IMR-90 (cell line): ENCODE measurements at regions not wholly inside any gene's neighbourhood (a gene's known extent, or its start where the extent isn't known, plus 50 kb on each side); places are given as distances from the start of the nearest gene placed in this dataset.

Source experiments
- ATAC-seq: fragments of 200-7000 bp; cut with Tn5 transposase; 2 replicates; pipeline ENCODE4 v1.9.1; 2020; ENCODE audit warnings: low read depth, mild to moderate bottlenecking, moderate library complexity
- BruUV-seq: library from RNA; stranded (reverse); fragments of 400-500 nt; replicated peaks from 2 replicates; lab custom pipeline; 2021; lab: Mats Ljungman, UMichigan
- CTCF ChIA-PET: fragments of 300-600 bp; formaldehyde crosslinking; extraction: SDS; loops from one replicate; lab custom pipeline; 2021; ENCODE audit warnings: antibody characterized with exemption; lab: Yijun Ruan, JAX
- POLR2A ChIA-PET: fragments of 300-600 bp; sonication (Branson Sonifier 250); formaldehyde crosslinking; loops from one replicate; lab custom pipeline; 2022; ENCODE audit warnings: antibody characterized with exemption; ENCODE audit not compliant: unreplicated experiment; lab: Charles Lee
- DNase-seq: peaks from one replicate; pipeline ENCODE4 v3.0.0; 2013
- H2AFZ ChIP-seq: replicated peaks from 2 replicates; pipeline ENCODE3; 2013; ENCODE audit warnings: low read length, mild to moderate bottlenecking; ENCODE audit not compliant: poor library complexity
- H2AK5ac ChIP-seq: 2 replicates; pipeline ENCODE4 v1.6.1; 2013; ENCODE audit warnings: low read depth, low read length, inconsistent platforms
- H2AK9ac ChIP-seq: replicated peaks from 2 replicates; pipeline ENCODE3; 2013; ENCODE audit warnings: mild to moderate bottlenecking, low read depth, low read length, moderate library complexity; ENCODE audit not compliant: poor library complexity
- H2BK120ac ChIP-seq: 2 replicates; pipeline ENCODE4 v1.6.1; 2013; ENCODE audit warnings: low read depth, low read length, inconsistent platforms
- H2BK15ac ChIP-seq: 3 replicates; pipeline ENCODE4 v1.6.1; 2013; ENCODE audit warnings: low read depth, low read length, inconsistent platforms
- H2BK20ac ChIP-seq: 2 replicates; pipeline ENCODE4 v1.6.1; 2013; ENCODE audit warnings: low read depth, mild to moderate bottlenecking, inconsistent platforms, low read length, moderate library complexity
- H2BK5ac ChIP-seq: 2 replicates; pipeline ENCODE4 v1.6.1; 2013; ENCODE audit warnings: mild to moderate bottlenecking, low read depth, low read length, inconsistent platforms; ENCODE audit not compliant: poor library complexity, severe bottlenecking
- H3K14ac ChIP-seq: replicated peaks from 2 replicates; pipeline ENCODE4 v1.6.1; 2013; ENCODE audit warnings: low read depth, low read length, inconsistent platforms
- H3K18ac ChIP-seq: 2 replicates; pipeline ENCODE4 v1.6.1; 2013; ENCODE audit warnings: low read depth, low read length, control low read depth
- H3K23ac ChIP-seq: 2 replicates; pipeline ENCODE4 v1.6.1; 2013; ENCODE audit warnings: low read depth, low read length, inconsistent platforms
- H3K27ac ChIP-seq: 2 replicates; pipeline ENCODE4 v1.5.1; 2013; ENCODE audit warnings: mild to moderate bottlenecking, control low read depth, low read length; ENCODE audit not compliant: insufficient read depth
- H3K27me3 ChIP-seq: 2 replicates; pipeline ENCODE4 v1.6.1; 2013; ENCODE audit warnings: low read length; ENCODE audit not compliant: control insufficient read depth, insufficient read depth
- H3K36me3 ChIP-seq: 2 replicates; pipeline ENCODE4 v1.6.1; 2013; ENCODE audit warnings: low read length, mixed read lengths; ENCODE audit not compliant: control insufficient read depth, insufficient read depth
- H3K4ac ChIP-seq: 2 replicates; pipeline ENCODE4 v1.6.1; 2013; ENCODE audit warnings: low read depth, low read length, inconsistent platforms
- H3K4me1 ChIP-seq: 2 replicates; pipeline ENCODE4 v1.6.1; 2013; ENCODE audit warnings: low read length, mixed read lengths; ENCODE audit not compliant: control insufficient read depth, insufficient read depth
- H3K4me2 ChIP-seq: 2 replicates; pipeline ENCODE4 v1.6.1; 2013; ENCODE audit warnings: low read depth, mild to moderate bottlenecking, control low read depth, low read length, moderate library complexity
- H3K4me3 ChIP-seq: 2 replicates; pipeline ENCODE4 v1.5.1; 2013; ENCODE audit warnings: low read depth, mild to moderate bottlenecking, control low read depth, low read length, moderate library complexity; ENCODE audit not compliant: insufficient read depth
- H3K56ac ChIP-seq: 2 replicates; pipeline ENCODE4 v1.6.1; 2013; ENCODE audit warnings: low read length, inconsistent platforms; ENCODE audit not compliant: insufficient read depth; ENCODE audit errors: extremely low read depth
- H3K79me1 ChIP-seq, 2 experiments: 2 replicates each; pipeline ENCODE4 v1.6.1; 2013; ENCODE audit warnings: low read length in 2 of 2, inconsistent platforms in 1 of 2, low read depth in 1 of 2
- H3K9ac ChIP-seq: 2 replicates; pipeline ENCODE4 v1.6.1; 2013; ENCODE audit warnings: low read depth, low read length, control low read depth
- H3K9me1 ChIP-seq: 2 replicates; pipeline ENCODE4 v1.6.1; 2013; ENCODE audit warnings: low read length, inconsistent platforms; ENCODE audit not compliant: insufficient read depth
- H3K9me3 ChIP-seq: 2 replicates; pipeline ENCODE4 v1.6.1; 2013; ENCODE audit warnings: low read length; ENCODE audit not compliant: control insufficient read depth, insufficient read depth
- H4K20me1 ChIP-seq: 2 replicates; pipeline ENCODE4 v1.6.1; 2013; ENCODE audit warnings: low read length, inconsistent platforms; ENCODE audit not compliant: insufficient read depth
- H4K5ac ChIP-seq: 2 replicates; pipeline ENCODE4 v1.6.1; 2013; ENCODE audit warnings: mild to moderate bottlenecking, low read depth, low read length, control low read depth
- H4K8ac ChIP-seq, 2 experiments: 2 replicates each; pipeline ENCODE4 v1.6.1; 2013; ENCODE audit warnings: low read depth in 2 of 2, low read length in 2 of 2, control low read depth in 1 of 2, inconsistent platforms in 1 of 2
- H4K91ac ChIP-seq: 2 replicates; pipeline ENCODE4 v1.6.1; 2013; ENCODE audit warnings: low read depth, low read length, inconsistent platforms; ENCODE audit not compliant: insufficient read depth
- ELK1 ChIP-seq: fragments of 150-350 bp; IDR thresholded peaks from 2 replicates; pipeline ENCODE4 v1.6.1; 2016; ENCODE audit warnings: low read depth, mild to moderate bottlenecking, low read length, moderate library complexity, borderline replicate concordance
- FOS ChIP-seq: fragments of 150-350 bp; IDR thresholded peaks from 2 replicates; pipeline ENCODE4 v1.6.1; 2016; ENCODE audit warnings: low read depth, low read length
- MAFK ChIP-seq: IDR thresholded peaks from 2 replicates; pipeline ENCODE4 v1.6.1; 2012; ENCODE audit warnings: low read depth, low read length, improper control_type of control experiment
- MAZ ChIP-seq: IDR thresholded peaks from 2 replicates; pipeline ENCODE4 v1.6.1; 2012; ENCODE audit warnings: low read depth, mild to moderate bottlenecking, low read length, improper control_type of control experiment, moderate library complexity, borderline replicate concordance
- MXI1 ChIP-seq: IDR thresholded peaks from 2 replicates; pipeline ENCODE4 v1.6.1; 2012; ENCODE audit warnings: low read depth, mild to moderate bottlenecking, low read length, moderate library complexity, borderline replicate concordance
- NFE2L2 ChIP-seq: fragments of 150-350 bp; IDR thresholded peaks from 2 replicates; pipeline ENCODE4 v1.6.1; 2016; ENCODE audit warnings: low read depth, mild to moderate bottlenecking, low read length
- POLR2A ChIP-seq: IDR thresholded peaks from 2 replicates; pipeline ENCODE4 v1.6.1; 2012; ENCODE audit warnings: mild to moderate bottlenecking, low read depth, low read length
- RAD21 ChIP-seq: IDR thresholded peaks from 2 replicates; pipeline ENCODE4 v1.6.1; 2012; ENCODE audit warnings: low read length, improper control_type of control experiment
- RCOR1 ChIP-seq: IDR thresholded peaks from 2 replicates; pipeline ENCODE4 v1.6.1; 2012; ENCODE audit warnings: mild to moderate bottlenecking, low read length, improper control_type of control experiment; ENCODE audit not compliant: insufficient replicate concordance
- RFX5 ChIP-seq: IDR thresholded peaks from 2 replicates; pipeline ENCODE4 v1.8.0; 2012; ENCODE audit warnings: low read depth, mild to moderate bottlenecking, low read length, moderate library complexity
- SMC3 ChIP-seq: fragments of 150-350 bp; IDR thresholded peaks from 2 replicates; pipeline ENCODE4 v1.6.1; 2016; ENCODE audit warnings: low read depth, mild to moderate bottlenecking, antibody characterized with exemption, low read length, moderate library complexity
- WGBS, 2 experiments: methylation state at CpG; one replicate each; pipeline versions ENCODE4 v1.1.5 to v1.1.7; 2013; ENCODE audit warnings: missing lambda C conversion rate in 2 of 2; ENCODE audit not compliant: insufficient read length in 1 of 2; ENCODE audit errors: extremely low coverage in 2 of 2; 5-methylcytosine and 5-hydroxymethylcytosine counted together
- dilution Hi-C: fragments of 300-500 bp; cut with HindIII; formaldehyde crosslinking; loops from one replicate; pipeline ENCODE4 v1.14.3; 2018; ENCODE audit warnings: low sequenced_read_pairs; ENCODE audit not compliant: unreplicated experiment
- in situ Hi-C: fragments of 300-500 bp; cut with MboI; formaldehyde crosslinking; loops from 3 replicates; pipeline ENCODE4 v1.14.3; 2019; ENCODE audit warnings: low sequenced_read_pairs, inconsistent platforms, mixed read lengths
- intact Hi-C: fragments of 100-400 bp; cut with micrococcal nuclease; formaldehyde crosslinking; loops from 2 replicates; pipeline ENCODE4 v1.10.0; 2022
- TF ChIP-seq, protein P1 (sequence below): conservative IDR thresholded peaks from 2 replicates; pipeline ENCODE4 v1.5.1; 2012; ENCODE audit warnings: mild to moderate bottlenecking, low read depth, low read length, improper control_type of control experiment
- TF ChIP-seq, protein P2 (sequence below): fragments of 150-350 bp; IDR thresholded peaks from 2 replicates; pipeline ENCODE4 v1.6.1; 2017; ENCODE audit warnings: mild to moderate bottlenecking, antibody characterized with exemption, low read length, low read depth

GRCh38 chr3:32056559-32057290 lies 49.7 kb upstream of the GPD1L start:
- H2BK15ac ChIP-seq, result no peak overlapping the region
- no CpG with 5 or more reads among the region's 5 CpGs for WGBS, 2 experiments
- H4K8ac ChIP-seq, result no peak overlapping the region
- H3K9me3 ChIP-seq, result no peaks in the 10 kb centered on the region
- in situ Hi-C loops (no loop called here), intact Hi-C loops (no loop called here), dilution Hi-C loops (no loop called here)
- no peak overlapping the region for H3K27ac ChIP-seq
- H2BK20ac ChIP-seq, result no peak overlapping the region
- no peak overlapping the region for H3K4ac ChIP-seq
- no peak overlapping the region for H2AK9ac ChIP-seq
- H3K36me3 ChIP-seq, result no peaks in the 10 kb centered on the region
- ChIA-PET POLR2A (no interaction called here), CTCF (no interaction called here)
- no peak overlapping the region for H2BK5ac ChIP-seq
- H3K23ac ChIP-seq, result no peak overlapping the region
- H3K4me2 ChIP-seq, result no peak overlapping the region
- no peaks in the 10 kb centered on the region for H3K4me1 ChIP-seq
- TF ChIP-seq FOS (no peak), MAFK (no peak), MXI1 (no peak), NFE2L2 (no peak), SMC3 (no peak), MAZ (no peak), RFX5 (no peak), RAD21 (no peak), POLR2A (no peak), ELK1 (no peak), RCOR1 (no peak)
- TF ChIP-seq, protein P1, sequence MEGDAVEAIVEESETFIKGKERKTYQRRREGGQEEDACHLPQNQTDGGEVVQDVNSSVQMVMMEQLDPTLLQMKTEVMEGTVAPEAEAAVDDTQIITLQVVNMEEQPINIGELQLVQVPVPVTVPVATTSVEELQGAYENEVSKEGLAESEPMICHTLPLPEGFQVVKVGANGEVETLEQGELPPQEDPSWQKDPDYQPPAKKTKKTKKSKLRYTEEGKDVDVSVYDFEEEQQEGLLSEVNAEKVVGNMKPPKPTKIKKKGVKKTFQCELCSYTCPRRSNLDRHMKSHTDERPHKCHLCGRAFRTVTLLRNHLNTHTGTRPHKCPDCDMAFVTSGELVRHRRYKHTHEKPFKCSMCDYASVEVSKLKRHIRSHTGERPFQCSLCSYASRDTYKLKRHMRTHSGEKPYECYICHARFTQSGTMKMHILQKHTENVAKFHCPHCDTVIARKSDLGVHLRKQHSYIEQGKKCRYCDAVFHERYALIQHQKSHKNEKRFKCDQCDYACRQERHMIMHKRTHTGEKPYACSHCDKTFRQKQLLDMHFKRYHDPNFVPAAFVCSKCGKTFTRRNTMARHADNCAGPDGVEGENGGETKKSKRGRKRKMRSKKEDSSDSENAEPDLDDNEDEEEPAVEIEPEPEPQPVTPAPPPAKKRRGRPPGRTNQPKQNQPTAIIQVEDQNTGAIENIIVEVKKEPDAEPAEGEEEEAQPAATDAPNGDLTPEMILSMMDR, result no peak
- TF ChIP-seq, protein P2, sequence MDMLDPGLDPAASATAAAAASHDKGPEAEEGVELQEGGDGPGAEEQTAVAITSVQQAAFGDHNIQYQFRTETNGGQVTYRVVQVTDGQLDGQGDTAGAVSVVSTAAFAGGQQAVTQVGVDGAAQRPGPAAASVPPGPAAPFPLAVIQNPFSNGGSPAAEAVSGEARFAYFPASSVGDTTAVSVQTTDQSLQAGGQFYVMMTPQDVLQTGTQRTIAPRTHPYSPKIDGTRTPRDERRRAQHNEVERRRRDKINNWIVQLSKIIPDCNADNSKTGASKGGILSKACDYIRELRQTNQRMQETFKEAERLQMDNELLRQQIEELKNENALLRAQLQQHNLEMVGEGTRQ, result no peak
- ATAC-seq (no peak), DNase-seq (no peak)
- no peak overlapping the region for H2AK5ac ChIP-seq
- BruUV-seq, result no TSS peak
- no peak overlapping the region for H3K14ac ChIP-seq
- H3K79me1 ChIP-seq, result no peaks in the 10 kb centered on the region
- no peaks in the 10 kb centered on the region for H3K27me3 ChIP-seq
- H3K18ac ChIP-seq, result no peak overlapping the region
- H4K5ac ChIP-seq, result no peak overlapping the region
- H2BK120ac ChIP-seq, result no peak overlapping the region
- H3K56ac ChIP-seq, result no peak overlapping the region
- H3K9me1 ChIP-seq, result no peaks in the 10 kb centered on the region
- H3K4me3 ChIP-seq, result no peak overlapping the region
- H4K91ac ChIP-seq, result no peak overlapping the region
- no peak overlapping the region for H3K9ac ChIP-seq
- no peak overlapping the region for H2AFZ ChIP-seq
- no peaks in the 10 kb centered on the region for H4K20me1 ChIP-seq
